ENCODE measurements at regions not wholly inside any gene's neighbourhood (a gene's known extent, or its start where the extent isn't known, plus 50 kb on each side); places are given as distances from the start of the nearest gene placed in this dataset.

DNA sequence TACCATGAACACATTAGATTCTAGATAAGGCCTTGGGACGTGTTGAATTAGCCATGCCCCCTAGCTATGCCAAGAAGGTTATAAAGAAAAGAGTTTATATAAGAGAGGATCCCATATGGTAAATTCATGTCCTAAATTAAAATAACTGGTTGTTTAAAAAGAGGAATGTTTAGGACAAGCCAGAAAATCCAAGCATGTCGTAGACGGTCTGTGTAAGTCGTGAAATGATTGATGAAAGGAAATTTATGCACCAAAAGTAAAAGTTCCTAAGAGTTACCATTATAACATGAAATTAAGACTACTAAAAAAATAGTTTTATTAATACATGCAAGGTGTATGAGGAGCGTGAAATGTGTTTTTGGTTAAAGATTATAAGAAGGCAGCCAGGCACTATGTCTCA lies 624.9 kb downstream of the ARL4A start:
- no peaks in the 10 kb centered on the region for H4K20me1 ChIP-seq (ENCODE audit: low read depth, low read length)
- no peak overlapping the region for H3K27ac ChIP-seq (ENCODE audit: low read depth, low read length)
- H3K79me2 ChIP-seq (ENCODE audit: insufficient read depth, low read length): no peaks in the 10 kb centered on the region
- no peaks in the 10 kb centered on the region for H3F3A ChIP-seq (ENCODE audit: insufficient read depth)
- no peak overlapping the region for H2AFZ ChIP-seq (ENCODE audit: low read depth, low read length, severe bottlenecking)
- no peak overlapping the region for H3K4me2 ChIP-seq (ENCODE audit: low read depth, low read length, poor library complexity, severe bottlenecking)
- H3K9me3 ChIP-seq (ENCODE audit: insufficient read depth, low read length): peaks cover 44% of the 10 kb centered on the region; the same call in 1 of the 2 replicates
- no peak overlapping the region for H3K4me3 ChIP-seq (ENCODE audit: insufficient read depth, low read length, poor library complexity, severe bottlenecking)
- H3K9me2 ChIP-seq (replicated peaks; ENCODE audit: insufficient read depth, low read length): no peaks in the 10 kb centered on the region
- no peaks in the 10 kb centered on the region for H3K27me3 ChIP-seq (ENCODE audit: low read length)
- H3K36me3 ChIP-seq (ENCODE audit: low read length): peaks cover 4% of the 10 kb centered on the region; the same call in 1 of the 2 replicates
- TF ChIP-seq EZH2phosphoT487 (conservative IDR thresholded peaks at IDR 0.05; ENCODE audit: low read length): no peak
- TF ChIP-seq, protein P1, sequence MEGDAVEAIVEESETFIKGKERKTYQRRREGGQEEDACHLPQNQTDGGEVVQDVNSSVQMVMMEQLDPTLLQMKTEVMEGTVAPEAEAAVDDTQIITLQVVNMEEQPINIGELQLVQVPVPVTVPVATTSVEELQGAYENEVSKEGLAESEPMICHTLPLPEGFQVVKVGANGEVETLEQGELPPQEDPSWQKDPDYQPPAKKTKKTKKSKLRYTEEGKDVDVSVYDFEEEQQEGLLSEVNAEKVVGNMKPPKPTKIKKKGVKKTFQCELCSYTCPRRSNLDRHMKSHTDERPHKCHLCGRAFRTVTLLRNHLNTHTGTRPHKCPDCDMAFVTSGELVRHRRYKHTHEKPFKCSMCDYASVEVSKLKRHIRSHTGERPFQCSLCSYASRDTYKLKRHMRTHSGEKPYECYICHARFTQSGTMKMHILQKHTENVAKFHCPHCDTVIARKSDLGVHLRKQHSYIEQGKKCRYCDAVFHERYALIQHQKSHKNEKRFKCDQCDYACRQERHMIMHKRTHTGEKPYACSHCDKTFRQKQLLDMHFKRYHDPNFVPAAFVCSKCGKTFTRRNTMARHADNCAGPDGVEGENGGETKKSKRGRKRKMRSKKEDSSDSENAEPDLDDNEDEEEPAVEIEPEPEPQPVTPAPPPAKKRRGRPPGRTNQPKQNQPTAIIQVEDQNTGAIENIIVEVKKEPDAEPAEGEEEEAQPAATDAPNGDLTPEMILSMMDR (IDR thresholded peaks at IDR 0.05; ENCODE audit: insufficient read depth, low read length, poor library complexity, severe bottlenecking): no peak
- no peak overlapping the region for H3K9ac ChIP-seq (ENCODE audit: low read length)

- Histone ChIP-seq H3K36me3 (ENCODE audit: low read length) (no peaks in the 10 kb centered on the region), H3K79me2 (ENCODE audit: insufficient read depth, low read length) (no peaks in the 10 kb centered on the region), H3F3A (ENCODE audit: insufficient read depth) (no peaks in the 10 kb centered on the region), H3K4me3 (ENCODE audit: insufficient read depth, low read length, poor library complexity, severe bottlenecking) (no peak overlapping the region), H3K9me3 (ENCODE audit: insufficient read depth, low read length) (peaks cover under 1% of the 10 kb centered on the region; the same call in 1 of the 2 replicates), H3K9ac (ENCODE audit: low read length) (no peak overlapping the region), H3K27me3 (ENCODE audit: low read length) (no peaks in the 10 kb centered on the region), H3K4me2 (ENCODE audit: low read depth, low read length, poor library complexity, severe bottlenecking) (no peak overlapping the region), H4K20me1 (ENCODE audit: low read depth, low read length) (no peaks in the 10 kb centered on the region), H3K27ac (ENCODE audit: low read depth, low read length) (no peak overlapping the region), H2AFZ (ENCODE audit: low read depth, low read length, severe bottlenecking) (no peak overlapping the region), H3K9me2 (replicated peaks; ENCODE audit: insufficient read depth, low read length) (no peaks in the 10 kb centered on the region)
- TF ChIP-seq, protein P1 (IDR thresholded peaks at IDR 0.05; ENCODE audit: insufficient read depth, low read length, poor library complexity, severe bottlenecking): no peak
- TF ChIP-seq EZH2phosphoT487 (conservative IDR thresholded peaks at IDR 0.05; ENCODE audit: low read length): no peak
Measured at GRCh38 chr7:13320333-13320732, 632.9 kb downstream of the ARL4A start.

GRCh38 chr7:13321316-13321715 lies 633.9 kb downstream of the ARL4A start:
- H3K9ac ChIP-seq (ENCODE audit: low read length): no peak overlapping the region

More at GRCh38 chr7:13321316-13321715, 633.9 kb downstream of the ARL4A start:
- Histone ChIP-seq H3K79me2 (ENCODE audit: insufficient read depth, low read length) (no peaks in the 10 kb centered on the region), H3F3A (ENCODE audit: insufficient read depth) (no peaks in the 10 kb centered on the region), H3K27me3 (ENCODE audit: low read length) (no peaks in the 10 kb centered on the region), H2AFZ (ENCODE audit: low read depth, low read length, severe bottlenecking) (no peak overlapping the region), H3K27ac (ENCODE audit: low read depth, low read length) (no peak overlapping the region), H3K9me3 (ENCODE audit: insufficient read depth, low read length) (no peaks in the 10 kb centered on the region), H3K9me2 (replicated peaks; ENCODE audit: insufficient read depth, low read length) (no peaks in the 10 kb centered on the region), H4K20me1 (ENCODE audit: low read depth, low read length) (no peaks in the 10 kb centered on the region), H3K36me3 (ENCODE audit: low read length) (no peaks in the 10 kb centered on the region), H3K4me3 (ENCODE audit: insufficient read depth, low read length, poor library complexity, severe bottlenecking) (no peak overlapping the region), H3K4me2 (ENCODE audit: low read depth, low read length, poor library complexity, severe bottlenecking) (no peak overlapping the region)
- TF ChIP-seq EZH2phosphoT487 (conservative IDR thresholded peaks at IDR 0.05; ENCODE audit: low read length): no peak
- TF ChIP-seq, protein P1 (IDR thresholded peaks at IDR 0.05; ENCODE audit: insufficient read depth, low read length, poor library complexity, severe bottlenecking): no peak

Data from SU-DHL-6 (cell line).